Naive thymus-derived CD8-positive, alpha-beta T cell (primary cell): ENCODE measurements at regions not wholly inside any gene's neighbourhood (a gene's known extent, or its start where the extent isn't known, plus 50 kb on each side); places are given as distances from the start of the nearest gene placed in this dataset.

Experiments used
- ATAC-seq, 2 donors: fragments of 150-1000 bp; cut with Tn5 transposase in 1 of 2; sonication (Bioruptor Pico), chemical (Tn5 transposase) in 1 of 2; 1 replicate in 1 of 2; 2 replicates in 1 of 2; pipeline ENCODE4 v1.10.0; 2021; ENCODE audit warnings: mild to moderate bottlenecking in 2 of 2, moderate library complexity in 2 of 2
- POLR2A ChIA-PET: fragments of 350-600 bp; sonication (Branson Sonifier 250); formaldehyde crosslinking; loops from one replicate; lab custom pipeline; 2021; ENCODE audit warnings: antibody characterized with exemption; lab: Charles Lee
- DNase-seq, 10 donors: peaks; one replicate each; pipeline versions ENCODE4 v3.0.0 to v3.0.0-alpha.2; 2020 to 2022
- H3K27ac Mint-ChIP-seq, 10 donors: one replicate each; pipeline ENCODE4 v1.8.0; 2020 to 2022; ENCODE audit warnings: mild to moderate bottlenecking in 10 of 10, mixed read lengths in 10 of 10, moderate library complexity in 4 of 10, inconsistent platforms in 1 of 10
- H3K27me3 Mint-ChIP-seq, 5 donors: one replicate each; pipeline ENCODE4 v1.8.0; 2021 to 2022; ENCODE audit warnings: mixed read lengths in 5 of 5
- H3K36me3 Mint-ChIP-seq, 3 donors: one replicate each; pipeline ENCODE4 v1.8.0; 2020 to 2022; ENCODE audit warnings: mixed read lengths in 3 of 3, mild to moderate bottlenecking in 2 of 3, inconsistent platforms in 1 of 3
- H3K4me1 Mint-ChIP-seq, 4 donors: one replicate each; pipeline ENCODE4 v1.8.0; 2021 to 2022; ENCODE audit warnings: mixed read lengths in 4 of 4
- H3K4me3 Mint-ChIP-seq, 10 donors: one replicate each; pipeline ENCODE4 v1.8.0; 2020 to 2022; ENCODE audit warnings: mild to moderate bottlenecking in 10 of 10, mixed read lengths in 10 of 10, moderate library complexity in 6 of 10, inconsistent platforms in 1 of 10
- H3K9me3 Mint-ChIP-seq, 9 donors: one replicate each; pipeline ENCODE4 v1.8.0; 2020 to 2022; ENCODE audit warnings: mixed read lengths in 9 of 9, mild to moderate bottlenecking in 3 of 9, inconsistent platforms in 1 of 9, moderate library complexity in 1 of 9

GRCh38 chr4:178333355-178333754 lies 891.1 kb upstream of the AGA start:
- H3K4me1 Mint-ChIP-seq = no peaks in the 10 kb centered on the region
- no peak for ATAC-seq
- no peak overlapping the region for H3K4me3 Mint-ChIP-seq
- H3K27me3 Mint-ChIP-seq = no peaks in the 10 kb centered on the region
- POLR2A ChIA-PET = no interaction called here
- H3K36me3 Mint-ChIP-seq = no peaks in the 10 kb centered on the region
- H3K27ac Mint-ChIP-seq = no peak overlapping the region
- DNase-seq = no peak
- peaks cover 0 to 17% (median 7%) of the 10 kb centered on the region in 9 donors for H3K9me3 Mint-ChIP-seq

- POLR2A ChIA-PET = no interaction called here
- Mint-ChIP-seq H3K27me3 (no peaks in the 10 kb centered on the region), H3K27ac (no peak overlapping the region)
These were observed 897.5 kb upstream of the AGA start for GRCh38 chr4:178339769-178340168.

GRCh38 chr4:178340468-178340867 lies 898.2 kb upstream of the AGA start:
- ATAC-seq = no peak
- no peak overlapping the region for H3K4me3 Mint-ChIP-seq
- no peaks in the 10 kb centered on the region for H3K27me3 Mint-ChIP-seq
- POLR2A ChIA-PET = no interaction called here
- H3K9me3 Mint-ChIP-seq = peaks cover 0 to 24% (median 3%) of the 10 kb centered on the region in 9 donors
- no peak overlapping the region for H3K27ac Mint-ChIP-seq
- H3K4me1 Mint-ChIP-seq = no peaks in the 10 kb centered on the region
- DNase-seq = no peak
- no peaks in the 10 kb centered on the region for H3K36me3 Mint-ChIP-seq

More at GRCh38 chr4:178339769-178340168, 897.5 kb upstream of the AGA start:
- ATAC-seq (no peak), DNase-seq (no peak)
- no peaks in the 10 kb centered on the region for H3K36me3 Mint-ChIP-seq
- no peak overlapping the region for H3K4me3 Mint-ChIP-seq
- H3K9me3 Mint-ChIP-seq = peaks cover 0 to 22% (median 3%) of the 10 kb centered on the region in 9 donors
- H3K4me1 Mint-ChIP-seq = no peaks in the 10 kb centered on the region

- POLR2A ChIA-PET = no interaction called here
These were observed 901.9 kb upstream of the AGA start for GRCh38 chr4:178344096-178344495.

GRCh38 chr4:178347111-178347510 lies 904.9 kb upstream of the AGA start:
- no peak for ATAC-seq
- Mint-ChIP-seq H3K27me3 (no peaks in the 10 kb centered on the region), H3K9me3 (peaks cover 0 to 9% (median 0%) of the 10 kb centered on the region in 9 donors), H3K36me3 (no peaks in the 10 kb centered on the region), H3K4me3 (no peak overlapping the region), H3K27ac (no peak overlapping the region), H3K4me1 (no peaks in the 10 kb centered on the region)
- no peak for DNase-seq
- POLR2A ChIA-PET = no interaction called here

More at GRCh38 chr4:178344096-178344495, 901.9 kb upstream of the AGA start:
- Mint-ChIP-seq H3K4me1 (no peaks in the 10 kb centered on the region), H3K27me3 (no peaks in the 10 kb centered on the region), H3K27ac (no peak overlapping the region), H3K4me3 (no peak overlapping the region), H3K36me3 (no peaks in the 10 kb centered on the region), H3K9me3 (peaks cover 0 to 11% (median 0%) of the 10 kb centered on the region in 9 donors)
- ATAC-seq = no peak
- no peak for DNase-seq

GRCh38 chr4:178349601-178350000 lies 907.4 kb upstream of the AGA start:
- DNase-seq (no peak), ATAC-seq (no peak)
- Mint-ChIP-seq H3K4me3 (no peak overlapping the region), H3K36me3 (no peaks in the 10 kb centered on the region), H3K27me3 (no peaks in the 10 kb centered on the region), H3K27ac (no peak overlapping the region), H3K4me1 (no peaks in the 10 kb centered on the region), H3K9me3 (peaks cover 0 to 9% (median 0%) of the 10 kb centered on the region in 9 donors)
- POLR2A ChIA-PET = no interaction called here

GRCh38 chr4:178351185-178351584 lies 908.9 kb upstream of the AGA start:
- no peaks in the 10 kb centered on the region for H3K27me3 Mint-ChIP-seq
- peaks cover 0 to 8% (median 0%) of the 10 kb centered on the region in 9 donors for H3K9me3 Mint-ChIP-seq
- H3K4me1 Mint-ChIP-seq = no peaks in the 10 kb centered on the region
- no peak overlapping the region for H3K4me3 Mint-ChIP-seq
- no peak overlapping the region for H3K27ac Mint-ChIP-seq
- POLR2A ChIA-PET = no interaction called here
- H3K36me3 Mint-ChIP-seq = no peaks in the 10 kb centered on the region
- ATAC-seq = no peak
- no peak for DNase-seq

GRCh38 chr4:178356725-178357124 lies 914.5 kb upstream of the AGA start:
- Mint-ChIP-seq H3K27ac (no peak overlapping the region), H3K4me3 (no peak overlapping the region), H3K4me1 (no peaks in the 10 kb centered on the region), H3K27me3 (no peaks in the 10 kb centered on the region), H3K9me3 (peaks cover 0 to 25% (median 5%) of the 10 kb centered on the region in 9 donors), H3K36me3 (no peaks in the 10 kb centered on the region)
- DNase-seq (no peak), ATAC-seq (no peak)
- POLR2A ChIA-PET = no interaction called here

GRCh38 chr4:178385481-178385880 lies 943.2 kb upstream of the AGA start:
- H3K27me3 Mint-ChIP-seq = no peaks in the 10 kb centered on the region
- H3K36me3 Mint-ChIP-seq = no peaks in the 10 kb centered on the region
- no peak overlapping the region for H3K27ac Mint-ChIP-seq
- POLR2A ChIA-PET = no interaction called here
- ATAC-seq (no peak), DNase-seq (no peak)
- no peaks in the 10 kb centered on the region for H3K4me1 Mint-ChIP-seq
- peaks cover 0 to 19% (median 3%) of the 10 kb centered on the region in 9 donors for H3K9me3 Mint-ChIP-seq
- no peak overlapping the region for H3K4me3 Mint-ChIP-seq

- H3K27ac Mint-ChIP-seq = no peak overlapping the region
- POLR2A ChIA-PET = no interaction called here
- no peak overlapping the region for H3K4me3 Mint-ChIP-seq
- DNase-seq (no peak), ATAC-seq (no peak)
- H3K36me3 Mint-ChIP-seq = no peaks in the 10 kb centered on the region
- peaks cover 0 to 19% (median 3%) of the 10 kb centered on the region in 9 donors for H3K9me3 Mint-ChIP-seq
- no peaks in the 10 kb centered on the region for H3K4me1 Mint-ChIP-seq
- no peaks in the 10 kb centered on the region for H3K27me3 Mint-ChIP-seq
These were observed 945.5 kb upstream of the AGA start for GRCh38 chr4:178387756-178388155.

GRCh38 chr4:178395798-178396197 lies 953.6 kb upstream of the AGA start:
- Mint-ChIP-seq H3K4me3 (no peak overlapping the region), H3K36me3 (no peaks in the 10 kb centered on the region), H3K27me3 (no peaks in the 10 kb centered on the region), H3K9me3 (peaks cover 0 to 13% (median 5%) of the 10 kb centered on the region in 9 donors), H3K4me1 (no peaks in the 10 kb centered on the region), H3K27ac (no peak overlapping the region)
- POLR2A ChIA-PET = no interaction called here
- ATAC-seq = no peak
- DNase-seq = no peak

- Mint-ChIP-seq H3K9me3 (peaks cover 0 to 11% (median under 1%) of the 10 kb centered on the region in 9 donors), H3K27ac (no peak overlapping the region), H3K4me1 (no peaks in the 10 kb centered on the region), H3K27me3 (no peaks in the 10 kb centered on the region), H3K36me3 (no peaks in the 10 kb centered on the region), H3K4me3 (no peak overlapping the region)
- POLR2A ChIA-PET = no interaction called here
- no peak for DNase-seq
- ATAC-seq = no peak
These were observed 970.2 kb upstream of the AGA start for GRCh38 chr4:178412455-178412854.

GRCh38 chr4:178414042-178414441 lies 971.8 kb upstream of the AGA start:
- POLR2A ChIA-PET = no interaction called here
- H3K36me3 Mint-ChIP-seq = no peaks in the 10 kb centered on the region
- no peak overlapping the region for H3K27ac Mint-ChIP-seq
- no peaks in the 10 kb centered on the region for H3K4me1 Mint-ChIP-seq
- no peaks in the 10 kb centered on the region for H3K27me3 Mint-ChIP-seq
- H3K9me3 Mint-ChIP-seq = peaks cover 0 to 7% (median 0%) of the 10 kb centered on the region in 9 donors
- no peak for ATAC-seq
- no peak for DNase-seq
- H3K4me3 Mint-ChIP-seq = no peak overlapping the region

GRCh38 chr4:178414881-178415446 lies 972.7 kb upstream of the AGA start:
- no peak overlapping the region for H3K4me3 Mint-ChIP-seq
- ATAC-seq (no peak), DNase-seq (no peak)
- no peaks in the 10 kb centered on the region for H3K27me3 Mint-ChIP-seq
- POLR2A ChIA-PET = no interaction called here
- peaks cover 0 to 11% (median 0%) of the 10 kb centered on the region in 9 donors for H3K9me3 Mint-ChIP-seq
- H3K36me3 Mint-ChIP-seq = no peaks in the 10 kb centered on the region
- H3K4me1 Mint-ChIP-seq = no peaks in the 10 kb centered on the region
- H3K27ac Mint-ChIP-seq = no peak overlapping the region
